ENCODE measurements at regions not wholly inside any gene's neighbourhood (a gene's known extent, or its start where the extent isn't known, plus 50 kb on each side); places are given as distances from the start of the nearest gene placed in this dataset.

DNA sequence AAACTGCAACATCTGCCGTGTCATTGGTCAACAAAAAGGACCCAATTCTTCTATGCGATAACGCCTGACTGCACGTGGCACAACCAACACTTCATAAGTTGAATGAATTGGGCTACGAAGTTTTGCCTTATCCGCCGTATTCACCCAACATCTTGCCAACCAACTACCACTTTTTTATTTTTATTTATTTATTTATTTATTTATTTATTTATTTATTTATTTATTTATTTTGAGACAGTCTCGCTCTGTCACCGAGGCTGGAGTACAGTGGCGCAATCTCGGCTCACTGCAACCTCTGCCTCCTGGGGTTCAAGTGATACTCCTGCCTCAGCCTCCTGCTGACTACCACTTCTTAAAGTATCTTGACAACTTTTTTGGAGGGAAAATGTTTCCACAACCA is 127.4 kb downstream of the RASSF9 start:
- TF ChIP-seq, protein P1, sequence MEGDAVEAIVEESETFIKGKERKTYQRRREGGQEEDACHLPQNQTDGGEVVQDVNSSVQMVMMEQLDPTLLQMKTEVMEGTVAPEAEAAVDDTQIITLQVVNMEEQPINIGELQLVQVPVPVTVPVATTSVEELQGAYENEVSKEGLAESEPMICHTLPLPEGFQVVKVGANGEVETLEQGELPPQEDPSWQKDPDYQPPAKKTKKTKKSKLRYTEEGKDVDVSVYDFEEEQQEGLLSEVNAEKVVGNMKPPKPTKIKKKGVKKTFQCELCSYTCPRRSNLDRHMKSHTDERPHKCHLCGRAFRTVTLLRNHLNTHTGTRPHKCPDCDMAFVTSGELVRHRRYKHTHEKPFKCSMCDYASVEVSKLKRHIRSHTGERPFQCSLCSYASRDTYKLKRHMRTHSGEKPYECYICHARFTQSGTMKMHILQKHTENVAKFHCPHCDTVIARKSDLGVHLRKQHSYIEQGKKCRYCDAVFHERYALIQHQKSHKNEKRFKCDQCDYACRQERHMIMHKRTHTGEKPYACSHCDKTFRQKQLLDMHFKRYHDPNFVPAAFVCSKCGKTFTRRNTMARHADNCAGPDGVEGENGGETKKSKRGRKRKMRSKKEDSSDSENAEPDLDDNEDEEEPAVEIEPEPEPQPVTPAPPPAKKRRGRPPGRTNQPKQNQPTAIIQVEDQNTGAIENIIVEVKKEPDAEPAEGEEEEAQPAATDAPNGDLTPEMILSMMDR (conservative IDR thresholded peaks at IDR 0.05; ENCODE audit: low read depth, low read length) = no peak
- TF ChIP-seq EZH2 (IDR thresholded peaks at IDR 0.05; ENCODE audit: borderline replicate concordance, low read depth, low read length, poor library complexity, severe bottlenecking) = no peak

Measured in A673 (cell line).